ENCODE measurements at regions not wholly inside any gene's neighbourhood (a gene's known extent, or its start where the extent isn't known, plus 50 kb on each side); places are given as distances from the start of the nearest gene placed in this dataset.

GRCh38 chr6:9089724-9090123 is 654.4 kb upstream of the SLC35B3 start:
- H3K4me1 ChIP-seq, result no peaks in the 10 kb centered on the region
- no peak for DNase-seq
- no peaks in the 10 kb centered on the region for H3K9me3 ChIP-seq
- H3K4me3 ChIP-seq, result no peak overlapping the region
- no peaks in the 10 kb centered on the region for H3K36me3 ChIP-seq
- H3K27me3 ChIP-seq, result no peaks in the 10 kb centered on the region
- intact Hi-C loops (cut with DNase I; ENCODE audit: low total_unique reads), result no loop called here
- H3K27ac ChIP-seq, result no peak overlapping the region
- no peak for TF ChIP-seq CTCF (IDR thresholded peaks at IDR 0.05)

GRCh38 chr6:9087470-9087869 is 652.1 kb upstream of the SLC35B3 start:
- Histone ChIP-seq H3K4me1 (no peaks in the 10 kb centered on the region), H3K36me3 (no peaks in the 10 kb centered on the region), H3K27ac (no peak overlapping the region), H3K9me3 (no peaks in the 10 kb centered on the region), H3K27me3 (no peaks in the 10 kb centered on the region), H3K4me3 (no peak overlapping the region)
- intact Hi-C loops (cut with DNase I; ENCODE audit: low total_unique reads), result no loop called here
- DNase-seq, result no peak
- no peak for TF ChIP-seq POLR2A (IDR thresholded peaks at IDR 0.05)
- no peak for TF ChIP-seq CTCF (IDR thresholded peaks at IDR 0.05)

- Histone ChIP-seq H3K36me3 (no peaks in the 10 kb centered on the region), H3K9me3 (no peaks in the 10 kb centered on the region), H3K27me3 (no peaks in the 10 kb centered on the region), H3K4me3 (no peak overlapping the region), H3K27ac (no peak overlapping the region), H3K4me1 (no peaks in the 10 kb centered on the region)
- intact Hi-C loops (cut with DNase I; ENCODE audit: low total_unique reads), result no loop called here
- DNase-seq, result no peak
- no peak for TF ChIP-seq POLR2A (IDR thresholded peaks at IDR 0.05)
- TF ChIP-seq CTCF (IDR thresholded peaks at IDR 0.05), result no peak
These were observed 651.0 kb upstream of the SLC35B3 start for GRCh38 chr6:9086331-9086730.

GRCh38 chr6:9085709-9086070 is 650.3 kb upstream of the SLC35B3 start:
- Histone ChIP-seq H3K4me3 (no peak overlapping the region), H3K27ac (no peak overlapping the region), H3K9me3 (no peaks in the 10 kb centered on the region), H3K36me3 (no peaks in the 10 kb centered on the region), H3K4me1 (no peaks in the 10 kb centered on the region), H3K27me3 (no peaks in the 10 kb centered on the region)
- intact Hi-C loops (cut with DNase I; ENCODE audit: low total_unique reads), result no loop called here
- TF ChIP-seq CTCF (IDR thresholded peaks at IDR 0.05) (no peak), POLR2A (IDR thresholded peaks at IDR 0.05) (no peak)
- DNase-seq, result no peak

- intact Hi-C loops (cut with DNase I; ENCODE audit: low total_unique reads), result no loop called here
- Histone ChIP-seq H3K4me1 (no peaks in the 10 kb centered on the region), H3K27me3 (no peaks in the 10 kb centered on the region), H3K4me3 (no peak overlapping the region), H3K9me3 (no peaks in the 10 kb centered on the region), H3K36me3 (no peaks in the 10 kb centered on the region), H3K27ac (no peak overlapping the region)
- DNase-seq, result no peak
- TF ChIP-seq CTCF (IDR thresholded peaks at IDR 0.05), result no peak
- TF ChIP-seq POLR2A (IDR thresholded peaks at IDR 0.05), result no peak
These were observed 649.8 kb upstream of the SLC35B3 start for GRCh38 chr6:9085054-9085708.

All from uterus (tissue), 3 donors.